MM.1S (cell line): ENCODE measurements at regions not wholly inside any gene's neighbourhood (a gene's known extent, or its start where the extent isn't known, plus 50 kb on each side); places are given as distances from the start of the nearest gene placed in this dataset.

Source experiments
- CTCF ChIP-seq: fragments of 300-600 bp; sonication (generic); IDR thresholded peaks from 2 replicates; pipeline ENCODE4 v1.5.1; 2016; ENCODE audit warnings: antibody characterized with exemption, low read length, mixed read lengths
- EZH2 ChIP-seq: fragments of 300-600 bp; sonication (generic); optimal IDR thresholded peaks from 2 replicates; pipeline ENCODE3; 2017; ENCODE audit warnings: low read depth, mild to moderate bottlenecking, antibody characterized with exemption, low read length, mixed read lengths
- EZH2phosphoT487 ChIP-seq: fragments of 300-600 bp; sonication (generic); IDR thresholded peaks from 2 replicates; pipeline ENCODE4 v1.6.1; 2018; ENCODE audit warnings: antibody characterized with exemption, low read length

GRCh38 chr14:100486025-100486828, 101.0 kb downstream of the BEGAIN start:
- TF ChIP-seq CTCF (no peak), EZH2 (no peak), EZH2phosphoT487 (no peak)
